GM12878 (cell line): ENCODE measurements at regions not wholly inside any gene's neighbourhood (a gene's known extent, or its start where the extent isn't known, plus 50 kb on each side); places are given as distances from the start of the nearest gene placed in this dataset.

Experiments used
- CREB1 ChIP-seq: IDR thresholded peaks from 2 replicates; pipeline ENCODE4 v1.6.1; 2012; ENCODE audit warnings: low read depth, mild to moderate bottlenecking, inconsistent platforms
- EP300 ChIP-seq, 2 experiments: fragments of 150-350 bp in 1 of 2; IDR thresholded peaks; 2 replicates each; pipeline ENCODE4 v1.6.1; 2011 to 2012; ENCODE audit warnings: low read depth in 2 of 2, low read length in 2 of 2, borderline replicate concordance in 1 of 2, improper control_type of control experiment in 1 of 2, inconsistent platforms in 1 of 2; ENCODE audit not compliant: control insufficient read depth in 1 of 2
- LARP7 ChIP-seq: fragments of 450-650 bp; IDR thresholded peaks from 2 replicates; pipeline ENCODE4 v1.6.1; 2017; ENCODE audit warnings: mild to moderate bottlenecking
- MYC ChIP-seq: IDR thresholded peaks from 2 replicates; pipeline ENCODE4 v1.6.1; 2011; ENCODE audit warnings: mild to moderate bottlenecking, low read length, moderate library complexity, inconsistent platforms; ENCODE audit not compliant: insufficient read depth, insufficient replicate concordance, insufficient read length, severe bottlenecking
- POLR2A ChIP-seq: IDR thresholded peaks from 2 replicates; pipeline ENCODE4 v1.6.1; 2011; ENCODE audit warnings: low read depth, mild to moderate bottlenecking, low read length
- POLR2AphosphoS5 ChIP-seq: IDR thresholded peaks from 2 replicates; pipeline ENCODE4 v1.6.1; 2011; ENCODE audit warnings: mild to moderate bottlenecking, low read length, inconsistent platforms
- RCOR1 ChIP-seq: conservative IDR thresholded peaks from 2 replicates; pipeline ENCODE4 v1.6.1; 2012; ENCODE audit warnings: low read depth, low read length, improper control_type of control experiment
- SP1 ChIP-seq: IDR thresholded peaks from one replicate; pipeline ENCODE4 v1.6.1; 2011; ENCODE audit warnings: low read depth, low read length
- TF ChIP-seq, protein P1 (sequence below), 3 experiments: IDR thresholded peaks in 2 of 3; conservative IDR thresholded peaks in 1 of 3; 2 replicates each; pipeline ENCODE4 v1.5.1; 2011; ENCODE audit warnings: low read depth in 3 of 3, low read length in 3 of 3, mild to moderate bottlenecking in 3 of 3, control low read depth in 2 of 3, moderate library complexity in 2 of 3, inconsistent platforms in 1 of 3, mixed read lengths in 1 of 3; ENCODE audit not compliant: control insufficient read depth in 2 of 3, insufficient read depth in 1 of 3; ENCODE audit errors: extremely low read depth in 1 of 3
- TF ChIP-seq, protein P2 (sequence below): IDR thresholded peaks from 2 replicates; pipeline ENCODE4 v1.6.1; 2011; ENCODE audit warnings: low read depth, low read length, improper control_type of control experiment, borderline replicate concordance

DNA sequence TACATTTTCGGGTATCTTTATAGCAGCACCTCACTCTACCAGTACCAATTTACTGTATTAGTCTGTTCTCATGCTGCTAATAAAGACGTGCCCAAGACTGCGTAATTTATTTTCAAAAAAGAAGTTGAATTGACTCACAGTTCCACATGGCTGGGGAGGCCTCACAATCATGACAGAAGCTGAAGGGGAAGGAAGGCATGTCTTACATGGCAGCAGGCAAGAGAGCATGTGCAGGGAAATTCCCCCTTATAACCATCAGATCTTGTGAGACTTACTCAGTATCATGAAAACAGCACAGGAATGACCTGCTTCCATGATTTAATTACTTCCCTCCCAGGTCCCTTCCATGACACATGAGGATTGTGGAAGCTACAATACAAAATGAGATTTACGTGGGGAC lies 602.6 kb upstream of the DAB2 start:
- TF ChIP-seq POLR2A (no peak), EP300 (IDR thresholded peaks at IDR 0.05; ENCODE audit: borderline replicate concordance in 1 of 2, control insufficient read depth in 1 of 2, low read depth in 2 of 2, low read length in 2 of 2) (no peak), CREB1 (no peak), POLR2AphosphoS5 (no peak), SP1 (no peak), RCOR1 (no peak), MYC (no peak), LARP7 (no peak)
- TF ChIP-seq, protein P1, sequence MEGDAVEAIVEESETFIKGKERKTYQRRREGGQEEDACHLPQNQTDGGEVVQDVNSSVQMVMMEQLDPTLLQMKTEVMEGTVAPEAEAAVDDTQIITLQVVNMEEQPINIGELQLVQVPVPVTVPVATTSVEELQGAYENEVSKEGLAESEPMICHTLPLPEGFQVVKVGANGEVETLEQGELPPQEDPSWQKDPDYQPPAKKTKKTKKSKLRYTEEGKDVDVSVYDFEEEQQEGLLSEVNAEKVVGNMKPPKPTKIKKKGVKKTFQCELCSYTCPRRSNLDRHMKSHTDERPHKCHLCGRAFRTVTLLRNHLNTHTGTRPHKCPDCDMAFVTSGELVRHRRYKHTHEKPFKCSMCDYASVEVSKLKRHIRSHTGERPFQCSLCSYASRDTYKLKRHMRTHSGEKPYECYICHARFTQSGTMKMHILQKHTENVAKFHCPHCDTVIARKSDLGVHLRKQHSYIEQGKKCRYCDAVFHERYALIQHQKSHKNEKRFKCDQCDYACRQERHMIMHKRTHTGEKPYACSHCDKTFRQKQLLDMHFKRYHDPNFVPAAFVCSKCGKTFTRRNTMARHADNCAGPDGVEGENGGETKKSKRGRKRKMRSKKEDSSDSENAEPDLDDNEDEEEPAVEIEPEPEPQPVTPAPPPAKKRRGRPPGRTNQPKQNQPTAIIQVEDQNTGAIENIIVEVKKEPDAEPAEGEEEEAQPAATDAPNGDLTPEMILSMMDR (IDR thresholded peaks at IDR 0.05 in 2 of 3, conservative IDR thresholded peaks at IDR 0.05 in 1 of 3; ENCODE audit: control insufficient read depth in 2 of 3, extremely low read depth in 1 of 3, insufficient read depth in 1 of 3, low read depth in 3 of 3, low read length in 3 of 3) = no peak
- TF ChIP-seq, protein P2, sequence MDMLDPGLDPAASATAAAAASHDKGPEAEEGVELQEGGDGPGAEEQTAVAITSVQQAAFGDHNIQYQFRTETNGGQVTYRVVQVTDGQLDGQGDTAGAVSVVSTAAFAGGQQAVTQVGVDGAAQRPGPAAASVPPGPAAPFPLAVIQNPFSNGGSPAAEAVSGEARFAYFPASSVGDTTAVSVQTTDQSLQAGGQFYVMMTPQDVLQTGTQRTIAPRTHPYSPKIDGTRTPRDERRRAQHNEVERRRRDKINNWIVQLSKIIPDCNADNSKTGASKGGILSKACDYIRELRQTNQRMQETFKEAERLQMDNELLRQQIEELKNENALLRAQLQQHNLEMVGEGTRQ = no peak
